Gastroesophageal sphincter (tissue), 4 donors: ENCODE measurements at regions not wholly inside any gene's neighbourhood (a gene's known extent, or its start where the extent isn't known, plus 50 kb on each side); places are given as distances from the start of the nearest gene placed in this dataset.

Experiments used
- ATAC-seq: fragments of 150-250 bp; one replicate; pipeline ENCODE4 v1.9.1; 2016; ENCODE audit warnings: mild to moderate bottlenecking, moderate library complexity
- H3K27ac ChIP-seq, 4 donors: fragments of 200-600 bp; sonication (generic) in 3 of 4; 1 replicate in 3 of 4; 2 replicates in 1 of 4; pipeline ENCODE4 v1.5.1; 2016 to 2019
- H3K27me3 ChIP-seq: fragments of 200-600 bp; sonication (generic); one replicate; pipeline ENCODE4 v1.5.1; 2019
- H3K36me3 ChIP-seq, 2 donors: fragments of 200-600 bp; sonication (generic); one replicate each; pipeline ENCODE4 v1.5.1; 2019; ENCODE audit warnings: control low read depth in 1 of 2
- H3K4me1 ChIP-seq, 3 donors: fragments of 200-600 bp; sonication (generic); 1 replicate in 2 of 3; 2 replicates in 1 of 3; pipeline ENCODE4 v1.5.1; 2016 to 2019; ENCODE audit warnings: control low read depth in 2 of 3
- H3K4me3 ChIP-seq, 2 donors: fragments of 200-600 bp; sonication (generic); one replicate each; pipeline ENCODE4 v1.5.1; 2019; ENCODE audit warnings: mild to moderate bottlenecking in 1 of 2, moderate library complexity in 1 of 2
- H3K9me3 ChIP-seq, 3 donors: fragments of 200-600 bp; sonication (generic); one replicate each; pipeline ENCODE4 v1.5.1; 2017 to 2019; ENCODE audit warnings: control low read depth in 2 of 3
- CTCF ChIP-seq, 4 experiments: fragments of 200-600 bp in 2 of 4; fragments of 450-650 bp in 2 of 4; sonication (generic) in 1 of 4; IDR thresholded peaks; one replicate each; pipeline ENCODE4 v1.5.1; 2017 to 2019; ENCODE audit warnings: antibody characterized with exemption in 4 of 4, mild to moderate bottlenecking in 2 of 4, moderate library complexity in 2 of 4
- EP300 ChIP-seq: sonication (generic); formaldehyde crosslinking; IDR thresholded peaks from one replicate; pipeline ENCODE4 v1.6.1; 2017; ENCODE audit warnings: antibody characterized with exemption, mild to moderate bottlenecking
- POLR2A ChIP-seq, 2 donors: fragments of 450-650 bp; IDR thresholded peaks; one replicate each; pipeline ENCODE4 v1.6.1; 2017; ENCODE audit warnings: antibody characterized with exemption in 2 of 2, mild to moderate bottlenecking in 2 of 2, moderate library complexity in 1 of 2
- POLR2AphosphoS5 ChIP-seq: sonication (generic); formaldehyde crosslinking; IDR thresholded peaks from one replicate; pipeline ENCODE4 v1.6.1; 2017; ENCODE audit warnings: antibody characterized with exemption
- WGBS, 2 donors: methylation state at CpG; one replicate each; pipeline ENCODE4 v1.1.5; 2018; ENCODE audit warnings: low coverage in 1 of 2; 5-methylcytosine and 5-hydroxymethylcytosine counted together

- 85% methylated on average over 4 of the region's 9 CpGs; no CpG with 5 or more reads in 1 of the 2 donors for WGBS, 2 donors
- H3K4me1 ChIP-seq: peaks cover 0 to 30% (median 5%) of the 10 kb centered on the region in 3 donors
- no peaks in the 10 kb centered on the region for H3K9me3 ChIP-seq
- no peak for ATAC-seq
- H3K4me3 ChIP-seq: no peak overlapping the region
- peaks cover 3% of the 10 kb centered on the region for H3K27me3 ChIP-seq
- no peak for TF ChIP-seq EP300
- no peak for TF ChIP-seq POLR2AphosphoS5
- no peak for TF ChIP-seq POLR2A (IDR thresholded peaks at IDR 0.05)
- no peak for TF ChIP-seq CTCF (IDR thresholded peaks at IDR 0.05)
- H3K27ac ChIP-seq: no peak overlapping the region
- H3K36me3 ChIP-seq: no peaks in the 10 kb centered on the region
Measured at GRCh38 chr5:77847129-77847460, 71.0 kb upstream of the TBCA start.

- Histone ChIP-seq H3K36me3 (no peaks in the 10 kb centered on the region), H3K4me3 (no peak overlapping the region), H3K9me3 (no peaks in the 10 kb centered on the region), H3K27ac (no peak overlapping the region), H3K27me3 (peaks cover 3% of the 10 kb centered on the region), H3K4me1 (peaks cover 0 to 26% (median 4%) of the 10 kb centered on the region in 3 donors)
- WGBS, 2 donors: 66 to 97% methylated on average over 9 to 19 of the region's 29 CpGs
- TF ChIP-seq POLR2A (IDR thresholded peaks at IDR 0.05): no peak
- ATAC-seq: no peak
Measured at GRCh38 chr5:77846422-77847128, 70.4 kb upstream of the TBCA start.

- no peaks in the 10 kb centered on the region for H3K27me3 ChIP-seq
- TF ChIP-seq EP300 (no peak), POLR2AphosphoS5 (no peak), CTCF (IDR thresholded peaks at IDR 0.05) (no peak), POLR2A (IDR thresholded peaks at IDR 0.05) (no peak)
- H3K4me3 ChIP-seq: peak overlapping the region in 1 of 2 donors; percentile 56
- H3K36me3 ChIP-seq: no peaks in the 10 kb centered on the region
- H3K4me1 ChIP-seq: peaks cover 0 to 19% (median 4%) of the 10 kb centered on the region in 3 donors
- no peak for ATAC-seq
- H3K9me3 ChIP-seq: no peaks in the 10 kb centered on the region
- H3K27ac ChIP-seq: no peak overlapping the region
- 79 to 80% methylated on average over 5 of the region's 5 CpGs for WGBS, 2 donors
Measured at GRCh38 chr5:77845324-77845646, 69.1 kb upstream of the TBCA start.

- TF ChIP-seq CTCF (IDR thresholded peaks at IDR 0.05) (peak in 2 of 4 experiments; percentile 21 to 44), POLR2A (IDR thresholded peaks at IDR 0.05) (no peak)
- peak overlapping the region in 2 of 4 donors; percentile 58 to 65 for H3K27ac ChIP-seq
- H3K4me3 ChIP-seq: peak overlapping the region; percentile 29 to 56
- peak; percentile 28 for ATAC-seq
- no peaks in the 10 kb centered on the region for H3K27me3 ChIP-seq
- no peaks in the 10 kb centered on the region for H3K36me3 ChIP-seq
- H3K9me3 ChIP-seq: no peaks in the 10 kb centered on the region
- WGBS, 2 donors: 16 to 49% methylated on average over 4 to 22 of the region's 48 CpGs
- H3K4me1 ChIP-seq: peaks cover 0 to 19% (median 4%) of the 10 kb centered on the region in 3 donors
Measured at GRCh38 chr5:77844623-77845323, 68.6 kb upstream of the TBCA start.

- Histone ChIP-seq H3K4me1 (peaks cover 0 to 19% (median 4%) of the 10 kb centered on the region in 3 donors), H3K9me3 (no peaks in the 10 kb centered on the region), H3K36me3 (no peaks in the 10 kb centered on the region), H3K4me3 (peak overlapping the region; percentile 29 to 56), H3K27me3 (no peaks in the 10 kb centered on the region), H3K27ac (peak overlapping the region in 2 of 4 donors; percentile 58 to 65)
- TF ChIP-seq EP300 (no peak), POLR2AphosphoS5 (no peak), POLR2A (IDR thresholded peaks at IDR 0.05) (no peak), CTCF (IDR thresholded peaks at IDR 0.05) (no peak)
- ATAC-seq: peak; percentile 34
- WGBS, 2 donors: 0 to 2% methylated on average over 5 to 10 of the region's 10 CpGs
Measured at GRCh38 chr5:77844373-77844622, 68.2 kb upstream of the TBCA start.
